GM11168 (cell line): ENCODE measurements at regions not wholly inside any gene's neighbourhood (a gene's known extent, or its start where the extent isn't known, plus 50 kb on each side); places are given as distances from the start of the nearest gene placed in this dataset.

Source experiments
- in situ Hi-C: fragments of 300-500 bp; cut with MboI; formaldehyde crosslinking; loops from one replicate; pipeline ENCODE4 v1.12.0; 2022; ENCODE audit warnings: low sequenced_read_pairs; ENCODE audit not compliant: unreplicated experiment

DNA sequence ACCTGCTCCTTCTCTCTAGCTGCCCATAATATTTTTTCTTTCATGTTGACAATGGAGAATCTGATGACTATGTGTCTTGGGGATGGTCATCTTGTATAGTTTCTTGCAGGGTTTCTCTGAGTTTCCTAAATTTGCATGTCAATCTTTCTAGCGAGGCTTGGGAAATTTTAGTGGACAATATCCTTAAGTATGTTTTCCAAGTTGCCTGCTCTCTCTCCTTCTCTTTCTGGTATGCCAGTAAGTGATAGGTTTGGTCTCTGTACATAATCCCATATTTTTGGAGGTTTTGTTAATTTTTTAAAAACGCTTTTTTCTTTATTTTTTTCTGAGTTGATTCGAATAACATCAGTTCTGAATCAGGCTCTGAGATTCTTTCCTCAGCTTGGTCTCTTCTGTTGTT lies 370.9 kb upstream of the LYPLAL1 start:
- in situ Hi-C loops = loop anchor here (25.0 kb wide), 1 partner anchor 465 kb away; the partner anchor contains the start of gene TGFB2

DNA sequence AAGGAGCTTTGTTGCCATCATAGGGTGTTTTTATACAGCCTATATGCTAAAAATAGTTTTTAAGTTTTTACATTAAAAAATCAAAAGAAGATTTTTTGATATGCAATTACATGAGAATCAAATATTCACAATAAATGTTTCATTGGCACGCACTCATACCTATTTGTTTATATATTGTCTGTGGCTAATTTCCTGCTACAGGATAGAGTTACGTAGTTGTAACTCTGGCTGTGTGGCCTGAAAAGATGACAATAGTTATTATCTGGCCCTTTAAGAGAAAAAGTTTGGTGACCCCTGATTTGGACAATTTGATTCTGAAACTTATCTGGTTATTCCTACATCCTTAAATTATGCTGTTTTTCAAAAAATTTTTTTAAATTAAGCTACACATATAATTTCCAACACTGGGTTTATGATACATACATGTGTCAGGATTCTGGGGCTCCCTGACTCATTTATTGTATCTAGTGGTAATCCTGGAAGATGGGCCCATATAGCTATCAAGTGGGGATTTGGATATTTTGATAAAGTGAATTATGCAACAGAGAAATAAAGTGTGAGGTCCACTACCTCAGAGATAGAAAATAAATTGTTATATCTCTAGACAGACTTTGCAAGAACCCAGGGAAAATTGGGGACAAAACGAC lies 370.2 kb upstream of the LYPLAL1 start:
- in situ Hi-C loops = loop anchor here (25.0 kb wide), 1 partner anchor 466 kb away; the partner anchor contains the start of gene TGFB2

DNA sequence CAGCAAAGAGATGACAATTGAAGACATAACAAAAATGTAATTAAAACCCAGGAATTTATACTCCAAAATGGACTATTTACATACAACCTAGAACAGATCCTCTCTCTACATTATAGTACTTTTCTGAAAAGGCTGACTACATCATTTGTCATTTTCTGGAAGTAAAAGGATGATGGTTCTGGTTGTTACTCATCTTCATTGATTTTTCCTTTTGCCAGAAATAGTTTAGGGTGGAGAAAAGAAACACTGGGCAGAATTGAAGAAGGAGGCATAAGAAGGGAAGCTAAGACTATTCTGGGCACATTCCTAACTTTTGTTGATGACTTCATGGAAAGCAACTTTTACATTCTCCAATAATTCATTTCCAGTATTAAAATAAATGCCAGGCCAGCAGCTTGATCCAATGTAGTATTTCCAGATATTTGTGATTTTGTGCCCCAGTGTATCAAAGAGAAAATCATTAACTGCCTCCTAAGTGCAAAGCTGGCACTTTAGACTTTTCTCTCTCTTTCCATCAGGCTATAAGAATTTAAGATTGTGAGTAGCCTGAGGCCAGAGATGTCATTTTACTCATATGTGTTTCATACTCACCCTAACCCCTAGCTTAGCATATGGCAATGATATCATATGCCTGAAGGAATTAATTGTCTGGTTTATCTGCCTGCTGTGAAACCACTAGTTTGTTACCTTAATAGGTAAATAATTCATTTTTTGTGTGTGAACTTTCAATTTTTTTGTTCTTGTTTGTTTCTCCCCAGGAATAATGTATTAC lies 369.5 kb upstream of the LYPLAL1 start:
- in situ Hi-C loops = loop anchor here (25.0 kb wide), 1 partner anchor 467 kb away; the partner anchor contains the start of gene TGFB2

DNA sequence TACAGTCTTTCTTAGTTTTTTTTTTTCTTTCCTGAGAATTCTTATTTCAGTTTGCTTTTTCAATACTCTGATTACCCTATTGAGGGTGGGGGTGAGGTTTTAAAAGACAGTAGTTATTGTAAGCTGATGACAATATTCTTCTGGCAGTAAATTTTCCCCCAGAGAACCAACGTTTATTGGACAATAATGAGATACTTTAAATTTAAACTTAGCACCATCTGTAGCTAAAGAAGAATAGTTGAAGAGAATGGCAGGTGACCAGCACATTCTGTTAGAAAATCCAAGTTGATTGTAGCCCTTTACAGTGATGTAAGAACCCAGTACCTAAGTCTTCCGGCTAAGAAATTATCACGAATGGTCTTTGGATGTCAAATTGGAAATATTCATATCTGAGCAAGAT lies 364.6 kb upstream of the LYPLAL1 start:
- in situ Hi-C loops = loop anchor here (25.0 kb wide), 1 partner anchor 472 kb away; the partner anchor contains the start of gene TGFB2

DNA sequence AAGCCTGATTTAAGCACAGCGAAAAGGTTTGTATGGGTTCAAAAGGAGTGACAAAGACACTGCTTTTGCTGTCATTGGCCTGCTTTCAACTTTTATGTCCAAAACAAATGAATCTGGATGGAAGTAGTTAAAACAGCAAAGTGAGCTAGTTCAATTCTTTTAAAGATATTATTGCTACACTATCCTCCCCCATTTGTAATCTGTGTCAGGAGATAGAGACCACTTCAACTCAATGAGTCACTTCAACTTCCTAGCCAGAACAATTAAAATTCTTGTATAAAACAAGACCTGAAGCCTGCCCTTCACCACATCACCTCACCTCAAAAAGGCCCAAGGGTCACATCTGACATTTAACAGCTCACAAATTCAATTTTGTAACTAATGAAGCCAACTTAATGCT lies 364.1 kb upstream of the LYPLAL1 start:
- in situ Hi-C loops = loop anchor here (25.0 kb wide), 1 partner anchor 472 kb away; the partner anchor contains the start of gene TGFB2

DNA sequence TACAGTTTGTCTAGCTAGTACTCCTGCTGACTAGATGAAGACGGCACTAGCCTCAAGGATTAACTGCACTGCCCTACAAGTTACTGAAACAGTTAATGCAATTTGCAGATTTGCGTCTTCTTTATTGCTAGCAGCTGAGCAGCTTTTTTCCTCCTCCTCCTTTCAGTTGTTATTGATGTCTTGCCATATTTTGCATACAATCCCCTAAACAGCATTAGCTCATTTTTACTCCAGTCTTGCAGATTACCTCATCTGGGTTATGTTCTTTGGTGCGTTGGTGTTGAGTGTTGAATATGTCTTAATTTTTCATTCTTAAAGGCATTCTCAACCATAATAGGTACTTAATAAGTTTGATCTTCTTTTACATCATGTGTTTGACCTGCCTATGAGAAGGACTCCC lies 363.4 kb upstream of the LYPLAL1 start:
- in situ Hi-C loops = loop anchor here (25.0 kb wide), 1 partner anchor 473 kb away; the partner anchor contains the start of gene TGFB2

DNA sequence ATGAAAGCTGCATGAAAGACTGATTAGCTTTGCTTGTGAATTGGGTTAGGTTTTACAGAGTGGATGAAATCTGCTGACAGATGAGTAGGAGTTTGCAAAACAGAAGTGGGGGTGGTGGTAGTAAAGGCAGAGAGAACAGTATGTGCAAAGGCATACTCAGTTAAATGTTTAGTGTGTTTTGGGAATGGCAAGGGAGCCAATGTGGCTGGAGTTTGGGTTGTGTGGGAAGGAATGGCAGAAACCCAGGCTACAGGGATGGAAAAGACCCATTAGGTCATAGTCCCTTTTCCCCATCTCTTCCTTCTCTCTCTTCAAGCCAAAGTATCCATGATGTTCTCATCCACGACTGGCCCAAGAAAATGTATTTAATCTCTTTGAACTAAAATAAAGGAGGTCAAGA lies 362.2 kb upstream of the LYPLAL1 start:
- in situ Hi-C loops = loop anchor here (25.0 kb wide), 1 partner anchor 474 kb away; the partner anchor contains the start of gene TGFB2

DNA sequence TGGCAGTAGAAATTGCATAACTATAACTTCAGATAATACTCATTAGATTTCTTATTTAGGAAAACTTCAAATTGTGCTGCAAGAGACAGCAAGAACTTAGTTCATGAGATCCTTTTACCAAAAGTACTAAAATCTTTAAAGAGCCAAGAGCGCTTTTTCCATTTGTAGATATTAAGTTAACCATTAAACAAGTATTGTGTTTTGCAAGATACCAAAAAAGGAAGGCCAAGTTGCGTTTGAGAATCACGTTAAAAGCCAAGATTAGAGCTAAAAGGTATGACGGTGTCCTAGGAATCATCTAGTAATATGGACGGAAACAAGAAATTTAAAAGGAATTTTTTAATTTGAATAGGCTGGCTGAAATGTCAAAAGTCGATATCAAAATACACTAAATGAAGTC lies 361.3 kb upstream of the LYPLAL1 start:
- in situ Hi-C loops = loop anchor here (25.0 kb wide), 1 partner anchor 475 kb away; the partner anchor contains the start of gene TGFB2

DNA sequence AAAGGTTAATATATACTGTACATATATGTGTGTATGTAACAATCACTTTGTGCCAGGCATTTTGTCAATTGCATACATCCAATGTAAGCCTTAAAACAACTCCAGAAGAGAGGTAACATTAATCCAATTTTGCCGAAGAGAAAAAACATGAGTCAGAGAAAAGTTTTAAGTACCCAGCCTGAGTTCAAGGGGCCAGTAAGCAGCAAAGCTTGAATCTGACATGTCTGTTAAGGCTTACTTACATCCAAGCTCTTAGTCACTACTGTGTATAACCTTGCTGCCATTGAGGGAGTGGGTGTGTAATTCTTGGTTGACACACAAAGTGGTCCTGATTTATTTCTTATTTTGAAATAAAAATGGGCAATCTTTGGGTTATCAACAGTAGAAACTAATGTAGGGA lies 360.4 kb upstream of the LYPLAL1 start:
- in situ Hi-C loops = loop anchor here (25.0 kb wide), 1 partner anchor 476 kb away; the partner anchor contains the start of gene TGFB2

DNA sequence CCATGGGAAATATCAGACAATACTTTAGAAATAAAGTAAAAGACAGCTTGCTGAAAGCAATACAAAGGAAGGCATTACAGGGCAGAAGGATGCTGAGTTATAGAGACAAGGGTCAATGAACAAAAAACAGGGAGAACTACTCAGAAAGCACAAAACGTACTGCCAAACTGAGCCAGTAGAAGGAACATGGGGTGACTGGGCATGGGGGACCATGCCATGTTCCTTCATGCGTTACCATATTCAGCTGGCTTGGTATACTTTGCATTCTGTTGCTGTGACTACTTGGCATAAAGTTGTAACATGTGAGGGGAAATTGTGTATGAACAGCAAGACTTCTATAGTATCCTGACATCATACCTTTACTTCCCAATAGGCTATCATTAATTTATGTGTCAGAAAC lies 358.6 kb upstream of the LYPLAL1 start:
- in situ Hi-C loops = loop anchor here (25.0 kb wide), 1 partner anchor 478 kb away; the partner anchor contains the start of gene TGFB2

DNA sequence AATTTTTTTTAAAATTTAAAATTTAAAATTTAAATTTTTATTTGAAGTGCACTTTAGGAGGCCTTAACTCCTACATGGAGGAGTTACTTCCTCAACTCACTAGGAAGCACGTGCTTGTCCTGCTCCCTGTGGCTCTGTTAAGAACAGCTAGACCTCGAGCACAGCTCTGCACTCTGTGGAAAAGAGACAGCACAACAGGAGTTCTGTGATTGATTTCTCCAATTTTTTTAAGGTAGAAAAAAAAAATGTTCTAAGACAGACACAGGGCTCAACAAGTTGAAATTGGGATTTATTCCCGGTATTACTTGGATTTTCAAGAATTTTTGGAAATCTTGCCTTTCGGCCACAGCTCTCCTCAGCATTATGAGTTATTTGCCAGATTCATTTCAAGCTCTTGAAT lies 356.6 kb upstream of the LYPLAL1 start:
- in situ Hi-C loops = loop anchor here (25.0 kb wide), 1 partner anchor 480 kb away; the partner anchor contains the start of gene TGFB2

DNA sequence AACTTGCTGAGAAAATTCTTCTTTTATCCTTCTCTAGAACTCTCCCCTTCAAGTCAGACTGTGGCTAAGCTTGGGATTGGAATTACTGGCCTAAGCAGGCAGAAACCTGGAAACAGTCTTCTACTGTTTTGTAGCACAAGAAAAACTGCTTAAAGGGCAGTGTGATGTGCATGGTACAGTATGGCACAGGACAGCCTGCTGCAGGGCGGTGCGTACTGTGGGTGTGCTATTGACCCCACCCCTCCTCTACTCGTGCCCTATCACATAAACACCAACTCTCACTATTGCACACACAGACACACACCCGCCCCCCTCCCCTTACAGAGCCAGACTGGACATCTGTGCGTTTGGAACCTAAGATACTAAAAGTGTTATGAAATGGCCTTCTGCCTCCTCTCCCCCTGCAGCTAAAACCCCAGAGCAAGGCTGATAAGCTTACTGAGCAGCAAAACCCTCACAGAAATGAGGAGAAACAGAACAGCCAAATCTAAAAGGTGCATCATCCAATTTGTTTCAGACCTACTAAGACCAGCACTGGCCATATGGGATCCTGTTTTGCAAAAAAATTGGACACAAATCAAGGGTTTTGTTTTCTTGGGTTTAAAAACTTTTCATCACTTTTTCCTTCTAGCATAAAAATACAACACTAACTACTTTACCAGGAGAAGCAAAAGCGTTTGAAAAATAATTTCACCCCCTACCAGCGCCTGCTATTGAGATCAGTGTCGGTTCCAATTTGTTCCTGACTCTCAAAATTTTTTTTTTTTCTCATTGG lies 355.8 kb upstream of the LYPLAL1 start:
- in situ Hi-C loops = loop anchor here (25.0 kb wide), 1 partner anchor 481 kb away; the partner anchor contains the start of gene TGFB2

DNA sequence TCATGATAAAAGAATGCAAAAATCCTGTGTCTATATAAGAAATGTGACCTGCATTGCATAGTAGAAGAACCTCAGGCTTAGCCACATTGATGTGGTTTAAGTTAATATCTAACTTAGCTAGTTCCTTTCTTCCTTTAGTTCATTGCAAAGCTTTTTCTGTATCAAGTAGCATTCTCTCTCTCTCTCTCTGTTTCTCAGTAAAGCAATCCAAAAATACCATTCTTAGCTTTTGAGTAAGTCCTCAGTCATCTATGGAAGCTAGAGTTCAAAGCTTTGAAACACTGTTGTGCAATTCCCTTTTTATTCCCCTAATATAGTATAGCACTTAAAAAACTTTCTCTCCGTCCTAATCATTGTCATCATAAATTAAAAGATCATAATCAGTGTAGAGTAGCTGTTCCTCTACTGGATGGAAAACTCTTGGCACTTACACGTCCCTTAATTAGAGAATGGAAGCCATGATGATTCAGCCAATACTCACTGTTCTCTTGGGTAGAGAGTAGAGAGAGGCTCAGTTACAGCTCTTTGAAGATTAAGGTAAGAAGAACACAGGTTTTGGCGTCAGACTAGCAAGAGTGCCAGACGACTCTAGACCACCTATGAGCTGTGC lies 350.3 kb upstream of the LYPLAL1 start:
- in situ Hi-C loops = loop anchor here (25.0 kb wide), 1 partner anchor 486 kb away; the partner anchor contains the start of gene TGFB2

DNA sequence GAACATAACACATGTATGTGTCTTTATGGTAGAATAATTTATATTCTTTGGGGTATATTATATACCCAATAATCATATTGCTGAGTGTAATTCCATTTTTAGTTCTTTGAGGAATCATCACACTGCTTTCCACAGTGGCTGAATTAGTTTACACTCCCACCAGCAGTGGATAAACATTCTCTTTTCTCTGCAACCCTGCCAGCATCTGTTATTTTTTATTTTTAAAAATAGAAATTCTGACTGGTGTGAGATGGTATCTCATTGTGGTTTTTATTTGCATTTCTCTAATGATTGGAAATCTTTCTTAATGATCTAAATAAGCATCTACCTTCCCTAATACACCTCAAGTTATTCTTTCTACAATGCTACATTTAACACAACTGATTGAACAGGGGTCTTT lies 346.2 kb upstream of the LYPLAL1 start:
- in situ Hi-C loops = no loop called here

DNA sequence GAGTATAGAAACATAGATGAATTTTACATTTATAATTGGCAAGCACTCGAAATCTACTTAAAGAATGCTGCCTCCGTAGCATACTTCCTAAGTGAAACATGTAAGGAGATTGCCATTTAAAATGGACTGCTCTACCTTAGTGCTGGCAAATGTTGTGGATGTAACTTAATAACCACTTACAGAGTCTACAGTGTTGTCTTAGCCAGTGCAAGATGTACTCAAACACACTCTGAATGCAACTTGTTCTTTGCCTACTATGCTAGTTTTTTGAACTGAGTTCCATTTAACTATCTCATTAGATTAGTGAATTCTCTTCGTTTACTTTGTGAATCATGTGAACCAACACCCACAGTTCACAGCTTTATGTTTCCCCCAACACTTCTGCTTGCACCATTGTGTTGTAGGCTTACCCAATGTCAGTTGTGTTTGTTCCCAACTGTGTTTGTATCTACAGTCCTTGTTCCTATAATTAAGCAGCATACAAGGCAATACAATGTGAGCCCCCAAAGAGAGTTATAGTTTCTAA lies 345.5 kb upstream of the LYPLAL1 start:
- in situ Hi-C loops = no loop called here

DNA sequence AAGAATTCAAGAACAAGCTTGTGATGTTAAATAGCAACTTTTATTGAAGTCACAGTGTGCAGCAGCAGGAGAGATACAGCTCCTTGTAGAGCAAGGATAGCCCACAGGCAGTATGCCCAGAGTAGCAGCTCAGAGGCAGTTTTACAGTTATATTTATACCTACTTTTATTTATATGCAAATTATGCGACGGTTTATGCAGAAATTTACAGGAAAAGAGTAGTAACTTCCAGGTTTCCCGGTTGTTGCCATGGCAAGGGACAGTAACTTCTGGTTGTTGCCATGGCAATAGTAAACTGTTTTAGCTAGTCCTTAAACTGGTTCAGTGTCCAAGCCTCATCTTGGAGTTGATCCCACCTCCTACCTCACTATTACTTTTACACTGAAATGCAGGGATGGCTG lies 344.6 kb upstream of the LYPLAL1 start:
- in situ Hi-C loops = no loop called here

DNA sequence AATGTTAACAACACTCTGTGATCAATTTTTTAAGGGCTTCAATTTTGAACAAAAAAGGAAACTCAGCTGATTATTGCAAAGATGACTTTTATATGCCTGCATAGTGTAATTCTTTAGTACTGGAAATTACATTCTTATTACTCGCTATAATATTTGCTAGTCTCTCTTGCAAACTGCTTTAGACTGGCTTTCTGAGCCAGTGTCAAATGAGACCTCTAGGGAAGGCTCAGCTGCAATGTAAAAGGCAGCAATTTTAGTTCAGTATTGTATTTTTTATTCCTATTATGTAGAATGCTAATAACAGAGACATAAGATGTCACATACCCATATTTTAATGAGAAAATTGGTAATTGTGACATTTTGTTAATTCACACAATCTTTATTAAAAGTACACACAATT lies 338.1 kb upstream of the LYPLAL1 start:
- in situ Hi-C loops = no loop called here

DNA sequence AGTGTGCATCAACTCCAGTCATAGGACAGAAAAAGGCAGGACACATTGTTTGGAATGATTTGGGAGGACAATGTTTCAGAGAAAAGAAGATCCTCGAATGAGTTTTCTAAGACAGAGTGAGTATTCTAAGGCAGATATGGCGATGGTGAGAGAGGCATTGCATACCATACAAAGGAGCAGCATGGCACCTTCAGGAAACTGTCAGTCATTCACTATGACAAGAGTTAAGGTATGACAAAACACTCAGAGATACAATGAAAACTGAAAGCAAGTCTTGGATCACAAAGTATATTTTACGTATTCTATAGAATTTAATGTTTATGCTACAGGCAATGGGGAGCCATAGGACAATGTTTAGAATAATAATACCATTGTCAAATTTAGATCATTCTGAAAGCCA lies 337.4 kb upstream of the LYPLAL1 start:
- in situ Hi-C loops = no loop called here

DNA sequence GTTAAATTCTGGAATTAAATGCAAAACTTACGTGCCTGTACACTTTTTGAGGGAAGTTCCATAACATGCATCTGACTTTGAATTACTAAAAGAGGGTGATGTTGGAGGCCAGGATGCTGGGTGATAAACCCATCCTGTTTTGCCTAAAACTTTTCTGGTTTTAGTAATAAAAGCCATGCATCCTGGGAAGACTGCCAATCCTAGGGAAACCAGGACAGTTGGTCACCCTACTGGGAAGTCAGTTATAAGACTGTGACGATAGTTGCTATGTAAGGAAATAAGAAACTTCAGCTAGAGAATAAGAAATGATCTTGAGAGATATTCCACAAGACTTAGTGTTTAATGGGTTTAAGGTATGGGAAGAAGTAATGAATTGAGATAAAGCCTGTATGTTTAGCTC lies 336.6 kb upstream of the LYPLAL1 start:
- in situ Hi-C loops = no loop called here
